ENCODE measurements at regions not wholly inside any gene's neighbourhood (a gene's known extent, or its start where the extent isn't known, plus 50 kb on each side); places are given as distances from the start of the nearest gene placed in this dataset.
A peak's percentile ranks its signal among the peaks of the same experiment; 100 is the strongest.

DNA sequence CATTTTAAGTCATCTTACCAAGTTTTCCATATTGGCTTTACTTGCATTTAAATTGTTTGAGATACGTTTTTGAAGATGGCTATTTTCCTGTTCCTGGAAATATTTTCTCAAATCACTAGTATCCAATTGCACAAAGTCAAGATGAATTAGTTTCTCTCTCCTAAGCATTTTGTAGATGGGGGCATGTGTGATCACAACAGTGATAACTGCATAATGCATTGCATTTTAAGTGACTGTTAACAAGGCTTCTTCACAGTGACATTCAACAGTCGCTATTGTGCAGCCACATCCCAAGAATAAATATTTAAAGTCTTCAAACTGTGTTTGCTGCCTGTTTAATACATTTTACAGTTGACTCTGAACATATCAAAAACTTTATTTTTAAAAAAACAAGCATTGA is 694.2 kb upstream of the CDH7 start:
- H3K36me3 ChIP-seq (ENCODE audit: control insufficient read depth in 1 of 2, insufficient read depth in 2 of 2, low read length in 2 of 2): no peaks in the 10 kb centered on the region
- no peak overlapping the region for H3K4me3 ChIP-seq (ENCODE audit: low read depth in 1 of 2, low read length in 2 of 2)
- no peak overlapping the region for H3K27ac ChIP-seq (ENCODE audit: low read depth, low read length)
- no peak overlapping the region for H3K9ac ChIP-seq (ENCODE audit: low read depth in 1 of 2, low read length in 2 of 2)
- H3K9me3 ChIP-seq (ENCODE audit: control insufficient read depth in 1 of 2, low read length in 2 of 2): no peaks in the 10 kb centered on the region
- no peaks in the 10 kb centered on the region for H3K27me3 ChIP-seq (ENCODE audit: control insufficient read depth in 1 of 2, insufficient read depth in 2 of 2, low read length in 2 of 2)
- no peaks in the 10 kb centered on the region for H3K4me1 ChIP-seq (ENCODE audit: control insufficient read depth in 1 of 2, insufficient read depth in 2 of 2, low read length in 2 of 2)

DNA sequence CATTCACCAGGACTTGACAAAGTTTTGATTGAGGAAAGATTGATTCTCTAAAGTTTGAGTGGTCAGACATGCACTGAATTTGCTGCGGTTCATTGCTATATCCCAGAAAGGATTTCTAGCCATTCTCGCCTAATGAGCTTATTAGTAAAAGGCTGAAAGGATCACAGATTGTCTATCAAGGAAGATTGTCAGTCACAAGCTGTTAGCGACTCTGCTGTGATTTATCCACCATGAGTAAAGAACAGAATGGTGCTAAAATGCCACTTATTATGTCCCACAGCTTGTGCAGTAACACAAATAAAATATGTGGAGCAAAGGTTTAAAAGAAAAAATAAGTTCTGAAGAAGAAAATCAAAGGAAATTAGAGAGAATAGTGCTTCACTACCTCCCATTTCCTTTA is 701.2 kb upstream of the CDH7 start:
- Histone ChIP-seq H3K36me3 (ENCODE audit: control insufficient read depth in 1 of 2, insufficient read depth in 2 of 2, low read length in 2 of 2) (no peaks in the 10 kb centered on the region), H3K4me1 (ENCODE audit: control insufficient read depth in 1 of 2, insufficient read depth in 2 of 2, low read length in 2 of 2) (no peaks in the 10 kb centered on the region)

DNA sequence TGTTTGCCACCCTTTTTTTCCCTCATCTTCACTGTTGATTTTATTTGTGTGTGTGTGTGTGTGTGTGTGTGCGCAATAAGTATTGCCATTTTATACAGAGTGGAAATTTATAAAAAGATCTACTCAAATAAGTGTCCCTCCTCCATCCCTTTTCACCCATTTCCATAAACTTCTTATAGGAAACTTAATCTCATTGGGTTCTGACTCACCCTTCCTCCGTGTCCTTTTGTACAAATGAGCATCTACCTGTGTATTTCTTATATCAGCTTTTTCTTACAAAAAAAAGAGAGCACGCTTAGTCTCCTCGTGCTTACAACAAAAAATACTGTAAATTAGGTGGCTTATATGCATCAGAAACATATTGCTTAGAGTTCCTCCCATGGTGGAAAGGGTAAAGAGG is 711.2 kb upstream of the CDH7 start:
- H3K27me3 ChIP-seq (ENCODE audit: control insufficient read depth in 1 of 2, insufficient read depth in 2 of 2, low read length in 2 of 2): no peaks in the 10 kb centered on the region
- H3K4me3 ChIP-seq (ENCODE audit: low read depth in 1 of 2, low read length in 2 of 2): no peak overlapping the region
- no peaks in the 10 kb centered on the region for H3K9me3 ChIP-seq (ENCODE audit: control insufficient read depth in 1 of 2, low read length in 2 of 2)
- H3K4me1 ChIP-seq (ENCODE audit: control insufficient read depth in 1 of 2, insufficient read depth in 2 of 2, low read length in 2 of 2): no peaks in the 10 kb centered on the region
- no peak overlapping the region for H3K27ac ChIP-seq (ENCODE audit: low read depth, low read length)
- H3K9ac ChIP-seq (ENCODE audit: low read depth in 1 of 2, low read length in 2 of 2): no peak overlapping the region
- H3K36me3 ChIP-seq (ENCODE audit: control insufficient read depth in 1 of 2, insufficient read depth in 2 of 2, low read length in 2 of 2): no peaks in the 10 kb centered on the region

More for the DNA sequence above, 701.2 kb upstream of the CDH7 start:
- no peak overlapping the region for H3K4me3 ChIP-seq (ENCODE audit: low read depth in 1 of 2, low read length in 2 of 2)
- H3K9me3 ChIP-seq (ENCODE audit: control insufficient read depth in 1 of 2, low read length in 2 of 2): no peaks in the 10 kb centered on the region
- H3K27ac ChIP-seq (ENCODE audit: low read depth, low read length): no peak overlapping the region
- H3K9ac ChIP-seq (ENCODE audit: low read depth in 1 of 2, low read length in 2 of 2): no peak overlapping the region
- no peaks in the 10 kb centered on the region for H3K27me3 ChIP-seq (ENCODE audit: control insufficient read depth in 1 of 2, insufficient read depth in 2 of 2, low read length in 2 of 2)

DNA sequence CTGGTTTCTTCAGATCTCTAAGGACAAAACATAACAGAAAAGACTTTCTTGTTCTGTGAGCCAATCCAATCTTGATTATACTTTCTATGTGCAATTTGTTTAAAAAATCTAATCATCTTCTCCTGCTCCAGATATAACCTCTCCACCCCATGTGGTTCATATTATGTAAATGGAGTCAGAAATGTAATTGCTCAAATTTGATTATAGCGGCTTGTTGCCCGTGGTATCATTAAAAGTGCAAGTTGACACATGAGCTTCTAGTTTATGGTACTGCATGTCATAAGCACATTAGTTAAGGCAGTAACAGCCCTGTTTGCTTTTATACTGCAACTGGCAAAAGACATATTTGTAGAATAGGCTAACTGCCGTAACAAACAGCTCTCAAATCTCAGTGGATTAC is 715.1 kb upstream of the CDH7 start:
- H3K9ac ChIP-seq (ENCODE audit: low read depth in 1 of 2, low read length in 2 of 2): no peak overlapping the region
- no peaks in the 10 kb centered on the region for H3K27me3 ChIP-seq (ENCODE audit: control insufficient read depth in 1 of 2, insufficient read depth in 2 of 2, low read length in 2 of 2)
- H3K4me1 ChIP-seq (ENCODE audit: control insufficient read depth in 1 of 2, insufficient read depth in 2 of 2, low read length in 2 of 2): no peaks in the 10 kb centered on the region
- H3K36me3 ChIP-seq (ENCODE audit: control insufficient read depth in 1 of 2, insufficient read depth in 2 of 2, low read length in 2 of 2): no peaks in the 10 kb centered on the region
- H3K27ac ChIP-seq (ENCODE audit: low read depth, low read length): no peak overlapping the region
- H3K4me3 ChIP-seq (ENCODE audit: low read depth in 1 of 2, low read length in 2 of 2): no peak overlapping the region
- H3K9me3 ChIP-seq (ENCODE audit: control insufficient read depth in 1 of 2, low read length in 2 of 2): no peaks in the 10 kb centered on the region

DNA sequence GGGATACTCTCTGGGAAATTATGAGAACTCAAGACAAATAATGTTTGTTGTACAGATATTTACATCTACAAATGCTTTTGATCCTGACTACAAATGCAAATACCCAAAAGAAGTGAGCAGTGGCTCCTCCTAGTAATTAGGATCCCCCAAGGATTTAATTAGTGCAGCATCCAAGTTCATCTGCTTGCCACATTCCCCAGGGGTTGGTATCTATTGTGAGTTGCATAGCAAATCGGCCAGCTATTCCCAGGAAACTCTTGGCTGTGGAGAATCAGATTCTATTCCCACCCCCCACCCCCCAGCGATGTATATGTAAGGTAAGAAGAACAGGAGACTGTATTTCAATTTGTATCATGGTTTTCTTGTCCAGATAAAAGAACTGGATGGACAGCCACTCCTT is 725.1 kb upstream of the CDH7 start:
- Histone ChIP-seq H3K27ac (ENCODE audit: low read depth, low read length) (no peak overlapping the region), H3K9ac (ENCODE audit: low read depth in 1 of 2, low read length in 2 of 2) (no peak overlapping the region), H3K4me1 (ENCODE audit: control insufficient read depth in 1 of 2, insufficient read depth in 2 of 2, low read length in 2 of 2) (no peaks in the 10 kb centered on the region), H3K36me3 (ENCODE audit: control insufficient read depth in 1 of 2, insufficient read depth in 2 of 2, low read length in 2 of 2) (no peaks in the 10 kb centered on the region), H3K9me3 (ENCODE audit: control insufficient read depth in 1 of 2, low read length in 2 of 2) (no peaks in the 10 kb centered on the region), H3K27me3 (ENCODE audit: control insufficient read depth in 1 of 2, insufficient read depth in 2 of 2, low read length in 2 of 2) (no peaks in the 10 kb centered on the region), H3K4me3 (ENCODE audit: low read depth in 1 of 2, low read length in 2 of 2) (no peak overlapping the region)

DNA sequence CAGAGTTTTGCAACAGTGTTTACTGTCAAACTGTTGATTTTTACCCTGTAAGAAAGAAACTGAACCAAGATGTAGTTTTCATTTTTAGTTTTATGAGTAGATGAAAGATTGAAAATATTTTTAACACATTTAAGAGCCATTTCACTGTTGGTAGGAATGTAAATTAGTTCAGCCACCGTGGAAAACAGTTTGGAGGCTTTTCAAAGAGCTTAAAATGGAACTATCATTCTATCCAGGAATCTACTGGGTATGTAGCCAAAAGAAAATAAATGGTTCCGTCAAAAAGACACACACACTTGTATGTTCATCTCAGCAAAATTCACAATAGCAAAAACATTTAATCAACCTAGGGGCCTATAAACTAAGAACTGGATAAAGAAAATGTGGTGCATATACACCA is 729.8 kb upstream of the CDH7 start:
- Histone ChIP-seq H3K4me1 (ENCODE audit: control insufficient read depth in 1 of 2, insufficient read depth in 2 of 2, low read length in 2 of 2) (no peaks in the 10 kb centered on the region), H3K9ac (ENCODE audit: low read depth in 1 of 2, low read length in 2 of 2) (no peak overlapping the region), H3K36me3 (ENCODE audit: control insufficient read depth in 1 of 2, insufficient read depth in 2 of 2, low read length in 2 of 2) (no peaks in the 10 kb centered on the region), H3K27ac (ENCODE audit: low read depth, low read length) (no peak overlapping the region), H3K27me3 (ENCODE audit: control insufficient read depth in 1 of 2, insufficient read depth in 2 of 2, low read length in 2 of 2) (no peaks in the 10 kb centered on the region), H3K9me3 (ENCODE audit: control insufficient read depth in 1 of 2, low read length in 2 of 2) (no peaks in the 10 kb centered on the region), H3K4me3 (ENCODE audit: low read depth in 1 of 2, low read length in 2 of 2) (no peak overlapping the region)

DNA sequence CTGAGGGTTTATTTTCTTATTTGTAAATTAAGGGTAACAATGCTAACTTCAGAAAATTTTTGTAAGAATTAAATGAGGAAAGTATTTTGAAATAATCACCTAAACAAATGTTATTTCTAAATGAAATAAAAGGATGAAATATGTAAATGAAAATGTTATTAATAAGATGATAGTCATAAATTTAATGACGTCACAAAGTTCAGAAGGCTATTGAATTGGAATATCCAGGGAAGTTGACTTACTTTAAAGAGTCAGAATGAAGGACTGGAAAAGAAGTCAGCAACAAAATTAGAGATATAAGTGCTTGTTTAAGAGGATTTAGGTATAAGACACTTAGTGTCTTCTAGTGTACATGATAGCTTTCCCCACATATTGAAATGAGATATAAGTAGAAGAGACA is 732.6 kb upstream of the CDH7 start:
- H3K9ac ChIP-seq (ENCODE audit: low read depth in 1 of 2, low read length in 2 of 2): no peak overlapping the region
- H3K27me3 ChIP-seq (ENCODE audit: control insufficient read depth in 1 of 2, insufficient read depth in 2 of 2, low read length in 2 of 2): no peaks in the 10 kb centered on the region

DNA sequence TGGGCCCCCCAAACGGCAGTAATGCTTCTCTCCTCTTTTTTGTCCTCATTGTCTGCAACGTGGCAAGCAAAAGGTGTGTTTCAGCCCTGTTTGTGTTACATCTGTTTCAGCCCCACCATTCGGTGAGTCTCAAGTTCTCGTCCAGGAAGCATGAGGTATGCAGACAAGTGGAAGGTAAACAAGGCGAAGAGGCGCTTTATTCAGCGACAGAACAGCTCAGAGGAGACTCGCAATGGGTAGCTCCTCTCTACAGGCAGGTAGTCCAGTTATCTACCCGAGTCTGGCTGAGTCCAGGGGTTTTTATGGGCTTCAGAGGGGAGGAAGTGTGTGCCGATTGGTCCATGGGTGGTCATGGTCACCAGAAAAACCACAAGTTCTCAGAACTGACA is 733.4 kb upstream of the CDH7 start:
- H3K27me3 ChIP-seq (ENCODE audit: control insufficient read depth in 1 of 2, insufficient read depth in 2 of 2, low read length in 2 of 2): no peaks in the 10 kb centered on the region
- H3K36me3 ChIP-seq (ENCODE audit: control insufficient read depth in 1 of 2, insufficient read depth in 2 of 2, low read length in 2 of 2): no peaks in the 10 kb centered on the region
- H3K9ac ChIP-seq (ENCODE audit: low read depth in 1 of 2, low read length in 2 of 2): no peak overlapping the region
- no peaks in the 10 kb centered on the region for H3K9me3 ChIP-seq (ENCODE audit: control insufficient read depth in 1 of 2, low read length in 2 of 2)
- H3K27ac ChIP-seq (ENCODE audit: low read depth, low read length): no peak overlapping the region
- no peak overlapping the region for H3K4me3 ChIP-seq (ENCODE audit: low read depth in 1 of 2, low read length in 2 of 2)
- H3K4me1 ChIP-seq (ENCODE audit: control insufficient read depth in 1 of 2, insufficient read depth in 2 of 2, low read length in 2 of 2): no peaks in the 10 kb centered on the region

More for the DNA sequence above, 732.6 kb upstream of the CDH7 start:
- Histone ChIP-seq H3K36me3 (ENCODE audit: control insufficient read depth in 1 of 2, insufficient read depth in 2 of 2, low read length in 2 of 2) (no peaks in the 10 kb centered on the region), H3K9me3 (ENCODE audit: control insufficient read depth in 1 of 2, low read length in 2 of 2) (no peaks in the 10 kb centered on the region), H3K27ac (ENCODE audit: low read depth, low read length) (no peak overlapping the region), H3K4me1 (ENCODE audit: control insufficient read depth in 1 of 2, insufficient read depth in 2 of 2, low read length in 2 of 2) (no peaks in the 10 kb centered on the region), H3K4me3 (ENCODE audit: low read depth in 1 of 2, low read length in 2 of 2) (no peak overlapping the region)

DNA sequence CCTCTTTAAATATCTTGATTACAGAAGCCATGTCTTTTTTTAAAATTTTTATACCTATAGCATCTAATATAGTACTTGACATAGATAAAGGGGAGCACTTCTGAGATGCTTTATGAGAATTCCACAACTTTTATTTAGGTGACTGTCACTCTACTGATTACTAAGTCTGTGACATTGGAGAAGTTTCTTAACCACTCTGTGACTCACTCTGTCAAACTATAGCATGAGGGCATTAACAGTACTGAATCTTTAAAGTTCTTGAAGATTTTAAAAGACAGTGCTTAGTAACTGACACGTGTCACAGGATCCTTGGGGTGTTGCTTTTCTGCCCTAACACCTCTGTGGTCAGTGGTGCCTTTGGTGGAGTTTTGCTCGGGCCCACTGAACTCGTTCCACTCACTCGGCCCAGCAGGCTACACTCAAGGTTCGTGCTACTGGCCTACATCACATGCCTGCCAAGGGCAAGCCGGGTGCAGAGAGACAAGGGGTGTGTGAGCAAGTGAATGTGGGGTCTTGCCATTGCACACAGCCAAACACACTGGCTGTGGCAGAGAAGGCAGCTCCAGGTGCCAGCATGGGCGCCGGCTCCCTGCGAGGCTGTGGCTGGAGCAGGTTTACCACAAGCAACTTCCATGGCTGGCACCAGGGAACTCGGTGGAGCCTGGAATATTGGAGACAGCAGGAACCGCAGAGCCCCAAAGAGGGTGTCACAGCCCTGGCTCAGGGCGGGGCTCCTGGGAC is 734.0 kb upstream of the CDH7 start:
- H3K9ac ChIP-seq (ENCODE audit: low read depth in 1 of 2, low read length in 2 of 2): no peak overlapping the region
- no peaks in the 10 kb centered on the region for H3K9me3 ChIP-seq (ENCODE audit: control insufficient read depth in 1 of 2, low read length in 2 of 2)
- H3K4me3 ChIP-seq (ENCODE audit: low read depth in 1 of 2, low read length in 2 of 2): no peak overlapping the region
- H3K27me3 ChIP-seq (ENCODE audit: control insufficient read depth in 1 of 2, insufficient read depth in 2 of 2, low read length in 2 of 2): no peaks in the 10 kb centered on the region
- H3K27ac ChIP-seq (ENCODE audit: low read depth, low read length): no peak overlapping the region
- H3K4me1 ChIP-seq (ENCODE audit: control insufficient read depth in 1 of 2, insufficient read depth in 2 of 2, low read length in 2 of 2): no peaks in the 10 kb centered on the region
- H3K36me3 ChIP-seq (ENCODE audit: control insufficient read depth in 1 of 2, insufficient read depth in 2 of 2, low read length in 2 of 2): no peaks in the 10 kb centered on the region

DNA sequence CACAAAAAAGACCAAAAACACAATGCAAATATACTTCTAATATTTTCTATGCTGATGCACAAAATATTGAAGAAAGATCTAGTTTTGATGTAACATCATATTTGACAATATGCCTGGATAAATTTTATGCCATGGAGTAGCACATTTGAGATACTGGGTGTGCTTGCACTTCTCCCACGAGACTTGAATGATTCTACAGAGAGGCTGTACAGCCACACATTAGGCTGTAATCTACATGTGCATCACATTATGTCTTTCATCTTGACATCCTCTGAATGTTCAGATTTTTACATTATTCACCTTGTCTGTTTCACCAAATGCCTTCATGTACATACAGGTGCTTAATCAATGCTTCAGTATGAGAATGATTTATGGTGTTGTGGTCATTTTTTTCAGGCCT is 756.4 kb upstream of the CDH7 start:
- no peak overlapping the region for H3K9ac ChIP-seq (ENCODE audit: low read depth in 1 of 2, low read length in 2 of 2)
- no peaks in the 10 kb centered on the region for H3K9me3 ChIP-seq (ENCODE audit: control insufficient read depth in 1 of 2, low read length in 2 of 2)
- peak overlapping the region; percentile 6 to 48 for H3K4me3 ChIP-seq (ENCODE audit: low read depth in 1 of 2, low read length in 2 of 2)
- H3K36me3 ChIP-seq (ENCODE audit: control insufficient read depth in 1 of 2, insufficient read depth in 2 of 2, low read length in 2 of 2): no peaks in the 10 kb centered on the region
- no peaks in the 10 kb centered on the region for H3K27me3 ChIP-seq (ENCODE audit: control insufficient read depth in 1 of 2, insufficient read depth in 2 of 2, low read length in 2 of 2)
- H3K27ac ChIP-seq (ENCODE audit: low read depth, low read length): no peak overlapping the region
- no peaks in the 10 kb centered on the region for H3K4me1 ChIP-seq (ENCODE audit: control insufficient read depth in 1 of 2, insufficient read depth in 2 of 2, low read length in 2 of 2)

DNA sequence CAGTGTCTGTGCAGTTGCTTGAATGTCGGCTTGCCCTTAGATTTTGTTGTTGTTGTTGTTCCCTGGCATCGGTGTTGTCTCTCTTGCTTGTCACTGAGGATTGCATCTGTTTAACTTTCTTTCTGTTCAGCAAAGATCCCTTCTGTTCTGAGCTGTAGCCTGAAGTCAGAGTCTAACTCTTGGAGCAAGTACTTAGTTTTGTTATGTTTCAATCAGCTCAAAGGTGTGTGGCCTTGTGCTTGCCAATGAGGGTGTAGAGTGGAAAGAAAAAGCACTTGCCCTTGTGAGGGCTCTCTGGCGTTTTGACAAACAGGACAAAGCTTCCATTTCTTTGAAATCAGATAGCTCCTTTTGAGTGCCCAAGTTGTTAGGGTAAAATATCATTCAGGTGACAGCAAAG is 757.1 kb upstream of the CDH7 start:
- Histone ChIP-seq H3K27ac (ENCODE audit: low read depth, low read length) (no peak overlapping the region), H3K4me1 (ENCODE audit: control insufficient read depth in 1 of 2, insufficient read depth in 2 of 2, low read length in 2 of 2) (no peaks in the 10 kb centered on the region), H3K27me3 (ENCODE audit: control insufficient read depth in 1 of 2, insufficient read depth in 2 of 2, low read length in 2 of 2) (no peaks in the 10 kb centered on the region), H3K4me3 (ENCODE audit: low read depth in 1 of 2, low read length in 2 of 2) (peak overlapping the region in 1 of 2 donors; percentile 48), H3K36me3 (ENCODE audit: control insufficient read depth in 1 of 2, insufficient read depth in 2 of 2, low read length in 2 of 2) (no peaks in the 10 kb centered on the region), H3K9ac (ENCODE audit: low read depth in 1 of 2, low read length in 2 of 2) (no peak overlapping the region), H3K9me3 (ENCODE audit: control insufficient read depth in 1 of 2, low read length in 2 of 2) (no peaks in the 10 kb centered on the region)

All from duodenal mucosa (tissue), 2 donors.